ENCODE measurements at regions not wholly inside any gene's neighbourhood (a gene's known extent, or its start where the extent isn't known, plus 50 kb on each side); places are given as distances from the start of the nearest gene placed in this dataset.
"Not testable (repeated sequence)": the region's sequence is repeated elsewhere in the genome, so short reads cannot be mapped to it uniquely, and the experiment has no call there.

GRCh38 chr10:120108916-120109315 lies 216.4 kb downstream of the SEC23IP start:
- POLR2A ChIA-PET (ENCODE audit: low non-redundant PET): no interaction called here

GRCh38 chr10:120109725-120110124 lies 217.2 kb downstream of the SEC23IP start:
- POLR2A ChIA-PET (ENCODE audit: low non-redundant PET); H3K36me3 ChIP-seq (ENCODE audit: insufficient read depth, low read length, poor library complexity, severe bottlenecking): not testable (repeated sequence)
- H3K27me3 ChIP-seq (replicated peaks; ENCODE audit: insufficient read depth, low read depth, low read length, poor library complexity): peaks cover 58% of the 10 kb centered on the region

More at GRCh38 chr10:120108916-120109315, 216.4 kb downstream of the SEC23IP start:
- Histone ChIP-seq H3K27ac (ENCODE audit: low read depth, low read length, poor library complexity, severe bottlenecking) (no peak overlapping the region), H3K4me3 (ENCODE audit: low read depth, low read length, poor library complexity, severe bottlenecking) (no peak overlapping the region), H3K36me3 (ENCODE audit: insufficient read depth, low read length, poor library complexity, severe bottlenecking) (no peaks in the 10 kb centered on the region), H3K4me1 (ENCODE audit: insufficient read depth, low read length, poor library complexity, severe bottlenecking) (no peaks in the 10 kb centered on the region), H3K9me3 (ENCODE audit: low read depth, low read length, poor library complexity, severe bottlenecking) (no peaks in the 10 kb centered on the region), H3K27me3 (replicated peaks; ENCODE audit: insufficient read depth, low read depth, low read length, poor library complexity) (peaks cover 54% of the 10 kb centered on the region)
- CTCF ChIA-PET: interaction anchor here (0.6 kb wide), 1 partner anchor 12 kb away, joined by 3 read pairs; no protein-coding TSS in a partner anchor
- intact Hi-C loops (cut with micrococcal nuclease; ENCODE audit: unreplicated experiment): no loop called here
- no peak for DNase-seq (ENCODE audit: low spot score)
- no peak for TF ChIP-seq CTCF (conservative IDR thresholded peaks at IDR 0.05; ENCODE audit: low read depth, low read length)
- no peak for TF ChIP-seq EZH2 (IDR thresholded peaks at IDR 0.05; ENCODE audit: borderline replicate concordance, low read depth, low read length, poor library complexity, severe bottlenecking)
- no TSS peak for BruUV-seq (replicated peaks)

GRCh38 chr10:120110196-120110595 lies 217.7 kb downstream of the SEC23IP start:
- H3K36me3 ChIP-seq (ENCODE audit: insufficient read depth, low read length, poor library complexity, severe bottlenecking): no peaks in the 10 kb centered on the region
- BruUV-seq (replicated peaks): no TSS peak
- intact Hi-C loops (cut with micrococcal nuclease; ENCODE audit: unreplicated experiment): no loop called here
- no peak for TF ChIP-seq EZH2 (IDR thresholded peaks at IDR 0.05; ENCODE audit: borderline replicate concordance, low read depth, low read length, poor library complexity, severe bottlenecking)
- TF ChIP-seq CTCF (conservative IDR thresholded peaks at IDR 0.05; ENCODE audit: low read depth, low read length): no peak
- H3K4me3 ChIP-seq (ENCODE audit: low read depth, low read length, poor library complexity, severe bottlenecking): no peak overlapping the region
- ChIA-PET POLR2A (ENCODE audit: low non-redundant PET) (no interaction called here), CTCF (no interaction called here)
- H3K4me1 ChIP-seq (ENCODE audit: insufficient read depth, low read length, poor library complexity, severe bottlenecking): no peaks in the 10 kb centered on the region
- H3K27ac ChIP-seq (ENCODE audit: low read depth, low read length, poor library complexity, severe bottlenecking): no peak overlapping the region
- DNase-seq (ENCODE audit: low spot score): no peak
- no peaks in the 10 kb centered on the region for H3K9me3 ChIP-seq (ENCODE audit: low read depth, low read length, poor library complexity, severe bottlenecking)
- peaks cover 58% of the 10 kb centered on the region for H3K27me3 ChIP-seq (replicated peaks; ENCODE audit: insufficient read depth, low read depth, low read length, poor library complexity)

More at GRCh38 chr10:120109725-120110124, 217.2 kb downstream of the SEC23IP start:
- H3K27ac ChIP-seq (ENCODE audit: low read depth, low read length, poor library complexity, severe bottlenecking); H3K4me1 ChIP-seq (ENCODE audit: insufficient read depth, low read length, poor library complexity, severe bottlenecking); CTCF ChIA-PET; BruUV-seq (replicated peaks); H3K4me3 ChIP-seq (ENCODE audit: low read depth, low read length, poor library complexity, severe bottlenecking); DNase-seq (ENCODE audit: low spot score); intact Hi-C loops (cut with micrococcal nuclease; ENCODE audit: unreplicated experiment); H3K9me3 ChIP-seq (ENCODE audit: low read depth, low read length, poor library complexity, severe bottlenecking): not testable (repeated sequence)

GRCh38 chr10:120111628-120112027 lies 219.1 kb downstream of the SEC23IP start:
- BruUV-seq (replicated peaks): no TSS peak
- peaks cover 66% of the 10 kb centered on the region for H3K27me3 ChIP-seq (replicated peaks; ENCODE audit: insufficient read depth, low read depth, low read length, poor library complexity)
- CTCF ChIA-PET: no interaction called here
- H3K36me3 ChIP-seq (ENCODE audit: insufficient read depth, low read length, poor library complexity, severe bottlenecking): no peaks in the 10 kb centered on the region
- no peaks in the 10 kb centered on the region for H3K4me1 ChIP-seq (ENCODE audit: insufficient read depth, low read length, poor library complexity, severe bottlenecking)
- POLR2A ChIA-PET (ENCODE audit: low non-redundant PET): no interaction called here
- DNase-seq (ENCODE audit: low spot score): no peak
- H3K27ac ChIP-seq (ENCODE audit: low read depth, low read length, poor library complexity, severe bottlenecking): no peak overlapping the region
- H3K4me3 ChIP-seq (ENCODE audit: low read depth, low read length, poor library complexity, severe bottlenecking): no peak overlapping the region
- intact Hi-C loops (cut with micrococcal nuclease; ENCODE audit: unreplicated experiment): no loop called here
- no peaks in the 10 kb centered on the region for H3K9me3 ChIP-seq (ENCODE audit: low read depth, low read length, poor library complexity, severe bottlenecking)
- TF ChIP-seq CTCF (conservative IDR thresholded peaks at IDR 0.05; ENCODE audit: low read depth, low read length) (no peak), EZH2 (IDR thresholded peaks at IDR 0.05; ENCODE audit: borderline replicate concordance, low read depth, low read length, poor library complexity, severe bottlenecking) (no peak)
